GM12892 (cell line): ENCODE measurements at regions not wholly inside any gene's neighbourhood (a gene's known extent, or its start where the extent isn't known, plus 50 kb on each side); places are given as distances from the start of the nearest gene placed in this dataset.

ENCODE experiments used
- POLR2A ChIP-seq: IDR thresholded peaks from 2 replicates; pipeline ENCODE4 v1.6.1; 2011; ENCODE audit warnings: low read depth, low read length, control low read depth
- POLR2AphosphoS5 ChIP-seq: IDR thresholded peaks from 2 replicates; pipeline ENCODE4 v1.6.1; 2011; ENCODE audit warnings: low read depth, low read length, control low read depth

DNA sequence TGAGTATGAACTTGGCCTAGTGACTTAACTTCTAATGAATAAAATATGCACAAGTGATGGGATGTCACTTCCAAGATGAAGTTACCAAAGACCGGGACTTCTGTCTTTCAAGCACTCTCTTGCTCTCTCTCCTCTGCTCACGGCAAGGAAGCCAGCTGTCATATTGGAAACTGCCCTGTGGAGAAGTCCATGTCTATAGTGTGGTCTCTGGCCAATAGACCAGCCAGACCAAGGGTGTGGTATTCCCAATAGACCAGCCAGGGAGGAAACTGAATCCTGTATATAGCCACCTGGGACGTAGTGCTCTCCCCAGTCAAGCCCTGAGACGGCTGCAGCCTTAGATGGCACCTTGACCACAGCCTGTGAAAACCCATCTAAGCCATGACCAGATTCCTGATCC is 93.2 kb upstream of the ALX4 start:
- TF ChIP-seq POLR2A = no peak
- TF ChIP-seq POLR2AphosphoS5 = no peak
